Kidney glomerular epithelial cell (primary cell): ENCODE measurements at regions not wholly inside any gene's neighbourhood (a gene's known extent, or its start where the extent isn't known, plus 50 kb on each side); places are given as distances from the start of the nearest gene placed in this dataset.
A peak's percentile ranks its signal among the peaks of the same experiment; 100 is the strongest.

Source experiments
- DNase-seq: peaks from one replicate; lab custom pipeline; 2025; lab: John Stamatoyannopoulos, UW

DNA sequence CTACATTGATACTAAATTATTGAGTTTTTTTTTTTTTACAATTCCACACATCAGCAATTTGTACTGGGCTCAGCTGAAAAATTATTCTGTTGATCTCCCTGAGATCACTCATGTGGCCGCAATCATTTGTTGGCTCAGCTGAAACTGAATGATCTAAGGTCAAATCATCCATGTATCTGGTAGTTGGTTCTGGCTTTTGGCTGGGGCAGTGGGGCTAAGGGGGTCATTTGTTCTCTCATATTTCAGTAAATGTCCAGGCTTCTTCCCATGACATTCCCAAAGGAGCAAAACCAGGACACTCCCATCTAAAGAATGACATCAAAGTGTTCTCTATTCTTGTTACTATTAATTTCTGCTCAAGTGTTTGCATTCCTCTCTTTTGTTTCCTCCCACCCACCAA, 806.7 kb upstream of the ADGRL2 start:
- DNase-seq: no peak

DNA sequence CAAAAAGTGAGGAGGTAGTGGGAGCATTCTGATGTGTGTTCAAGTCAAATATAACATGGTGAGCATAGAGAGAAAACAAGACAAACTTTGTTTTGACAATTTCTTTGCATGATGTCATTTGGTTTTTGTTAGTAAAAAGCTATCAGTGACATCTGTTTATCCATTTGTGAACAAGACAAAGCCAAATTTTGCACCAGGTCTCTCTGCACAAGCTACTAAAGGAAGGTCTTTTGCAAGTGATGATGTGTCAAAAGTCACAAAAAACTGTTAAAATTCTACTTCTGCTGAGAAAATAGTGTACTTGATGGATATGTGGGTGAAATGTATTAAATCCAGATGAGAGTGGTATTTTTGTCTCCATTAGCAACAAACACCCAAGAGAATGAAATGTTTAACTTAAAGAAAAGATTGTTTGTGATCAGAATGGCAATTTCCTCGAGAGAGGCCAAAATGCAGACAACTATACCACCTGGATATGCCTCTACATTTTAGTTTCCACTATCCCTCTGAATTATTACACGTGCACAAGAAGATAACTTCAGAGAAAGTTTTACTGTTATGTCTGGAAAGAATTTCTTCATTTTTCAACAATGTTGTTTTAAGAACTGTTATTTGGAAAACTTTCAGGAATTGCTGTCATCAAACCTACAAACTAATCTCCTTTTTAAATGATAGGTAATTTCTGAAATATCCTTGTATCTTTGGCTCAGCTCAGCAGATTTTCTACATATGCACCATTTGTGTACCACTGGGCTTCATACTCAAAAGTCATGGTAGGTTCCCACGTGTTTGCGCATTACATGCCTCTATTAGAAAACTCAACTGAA, 807.4 kb upstream of the ADGRL2 start:
- DNase-seq: no peak

DNA sequence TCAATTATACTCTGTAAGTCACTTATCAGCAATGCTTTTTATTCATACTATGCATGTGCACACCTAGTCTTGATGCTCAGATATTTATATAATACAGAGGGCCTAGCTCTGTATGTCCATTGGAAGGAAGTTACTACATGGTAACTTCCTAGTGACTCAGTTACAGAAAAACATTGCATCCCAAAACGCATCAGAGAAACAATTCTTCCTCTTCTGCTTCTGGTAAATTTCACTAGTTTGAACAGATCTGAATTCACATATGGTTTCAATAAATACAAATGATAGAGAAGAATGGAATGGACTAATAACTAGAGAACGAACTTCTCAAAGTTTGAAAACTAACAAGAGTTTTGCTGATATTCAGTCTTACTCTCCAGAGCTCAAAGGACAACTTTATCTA, 811.3 kb upstream of the ADGRL2 start:
- DNase-seq: no peak

DNA sequence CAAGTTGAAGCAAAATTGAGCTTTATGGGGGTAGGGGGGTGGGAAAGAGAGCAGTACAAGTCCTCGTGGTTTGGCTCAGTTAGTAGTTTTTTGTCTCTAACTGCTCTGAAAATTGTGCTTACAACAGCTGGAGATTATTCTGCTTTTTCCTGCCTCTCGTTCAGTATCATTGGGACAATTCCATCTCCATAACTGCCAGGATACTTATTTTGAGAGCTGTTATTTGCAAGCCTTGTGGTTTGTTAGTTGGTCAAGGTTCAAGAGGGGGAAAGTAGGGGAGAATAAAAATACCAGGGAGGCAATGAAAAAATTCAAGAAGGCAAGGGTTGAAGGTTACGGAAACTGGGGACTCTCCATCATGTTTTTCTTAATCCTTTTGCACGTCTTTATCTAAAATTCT, 811.8 kb upstream of the ADGRL2 start:
- DNase-seq: no peak

DNA sequence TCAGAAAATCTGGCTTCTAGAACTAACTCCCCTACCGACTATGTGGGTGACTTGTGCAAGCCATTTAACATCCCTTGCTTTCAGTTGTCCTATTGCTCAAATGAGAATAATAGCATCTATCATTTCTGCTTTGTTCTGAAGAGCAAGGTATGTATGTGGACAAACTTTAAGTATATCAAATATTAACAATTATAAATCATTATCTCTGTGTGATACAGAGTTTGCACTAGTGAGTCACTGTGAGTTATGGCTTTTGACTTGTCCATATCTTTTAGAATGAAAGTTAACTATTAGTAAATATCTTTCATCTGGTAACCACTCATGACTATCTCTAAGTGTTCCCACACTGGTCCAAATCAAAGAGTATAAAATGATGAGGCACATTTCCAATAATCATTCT, 812.9 kb upstream of the ADGRL2 start:
- no peak for DNase-seq

DNA sequence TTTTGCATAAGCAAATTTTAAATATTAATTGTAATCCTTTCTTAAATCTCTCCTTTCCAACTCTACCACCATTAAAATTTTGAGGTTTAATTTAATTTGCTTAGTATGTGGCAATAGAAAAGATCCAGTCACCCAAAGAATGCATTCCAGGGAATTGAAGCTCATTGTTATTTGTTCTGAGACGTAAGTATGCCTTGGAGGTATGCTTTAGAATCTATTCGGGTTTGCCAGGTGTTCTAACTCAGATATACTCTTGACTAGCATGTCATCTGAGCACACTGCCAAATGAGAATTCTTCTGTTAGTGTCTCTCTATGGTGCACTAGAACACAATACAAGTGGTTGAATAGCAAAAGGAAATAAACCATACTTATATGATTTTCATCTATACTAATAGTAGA, 813.6 kb upstream of the ADGRL2 start:
- no peak for DNase-seq

DNA sequence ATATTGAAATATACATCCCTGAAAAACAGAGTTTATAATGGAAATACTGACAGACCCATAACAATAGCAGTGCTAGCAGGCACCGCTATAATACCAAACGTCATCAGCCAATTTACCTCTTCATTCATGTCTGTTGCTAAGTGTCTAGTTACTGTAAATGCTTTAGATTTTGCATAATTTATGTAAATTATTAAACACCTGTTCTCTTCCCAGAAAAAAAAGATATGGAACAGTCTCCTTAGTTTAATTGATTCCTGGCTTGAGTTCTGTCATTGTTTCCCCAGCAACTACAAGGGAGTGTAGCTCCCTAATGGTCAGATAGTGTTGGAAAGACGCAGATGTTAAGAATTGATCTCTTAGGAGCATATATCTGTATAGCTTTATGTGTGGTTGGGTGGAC, 817.9 kb upstream of the ADGRL2 start:
- DNase-seq: no peak

DNA sequence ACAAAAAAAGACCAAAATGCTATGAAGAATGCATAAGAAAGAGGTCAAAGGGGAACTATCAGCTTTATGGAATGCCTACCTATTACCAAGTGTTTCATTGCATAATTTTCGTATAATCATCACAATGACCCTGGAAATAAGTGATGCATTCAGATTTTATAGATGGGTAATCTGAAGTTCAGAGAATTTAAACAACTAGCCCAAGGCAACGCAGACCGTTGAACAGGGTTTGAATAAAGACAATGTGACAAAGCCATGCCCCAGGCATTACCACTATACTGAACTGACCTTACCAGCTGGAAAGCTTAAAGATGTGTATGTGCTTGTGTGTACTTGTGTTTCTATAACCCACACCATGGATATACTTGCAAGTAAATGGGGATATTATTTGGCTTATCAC, 827.6 kb upstream of the ADGRL2 start:
- DNase-seq: no peak

DNA sequence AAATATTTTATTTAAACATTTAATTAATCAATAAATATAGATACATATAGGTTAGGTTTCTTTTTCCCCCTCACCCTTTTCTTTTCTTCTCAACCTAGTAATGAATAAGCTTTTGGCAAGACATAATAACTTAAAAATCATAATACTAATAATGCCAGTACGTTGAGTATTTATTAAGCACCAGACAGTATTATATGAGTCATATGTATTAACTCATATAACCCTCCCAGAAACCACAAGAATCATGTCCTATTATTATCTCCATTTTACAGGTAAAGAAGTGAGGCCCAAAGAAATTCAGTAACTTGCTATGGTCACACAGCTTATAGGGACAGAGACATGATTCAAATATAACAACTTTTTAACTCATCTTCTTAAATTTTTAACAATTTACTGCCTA, 834.5 kb upstream of the ADGRL2 start:
- no peak for DNase-seq

DNA sequence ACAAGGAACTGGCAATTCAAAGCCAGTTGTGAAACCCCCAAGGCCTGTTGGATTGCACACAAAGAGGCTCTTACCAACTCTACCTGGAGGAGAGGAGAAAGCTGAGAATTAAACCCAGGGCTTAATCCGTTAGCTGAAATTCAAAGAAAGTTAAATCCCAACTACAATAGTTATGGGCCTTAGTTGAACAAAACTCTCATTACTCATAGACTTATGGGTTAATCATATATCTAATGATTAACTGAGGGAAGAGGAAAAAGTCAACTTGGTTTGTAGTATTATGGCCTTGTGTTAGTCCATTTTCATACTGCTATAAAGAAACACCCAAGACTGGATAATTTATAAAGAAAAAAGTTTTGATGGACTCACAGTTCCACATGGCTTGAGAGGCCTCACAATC, 838.2 kb upstream of the ADGRL2 start:
- peak; percentile 41 for DNase-seq

DNA sequence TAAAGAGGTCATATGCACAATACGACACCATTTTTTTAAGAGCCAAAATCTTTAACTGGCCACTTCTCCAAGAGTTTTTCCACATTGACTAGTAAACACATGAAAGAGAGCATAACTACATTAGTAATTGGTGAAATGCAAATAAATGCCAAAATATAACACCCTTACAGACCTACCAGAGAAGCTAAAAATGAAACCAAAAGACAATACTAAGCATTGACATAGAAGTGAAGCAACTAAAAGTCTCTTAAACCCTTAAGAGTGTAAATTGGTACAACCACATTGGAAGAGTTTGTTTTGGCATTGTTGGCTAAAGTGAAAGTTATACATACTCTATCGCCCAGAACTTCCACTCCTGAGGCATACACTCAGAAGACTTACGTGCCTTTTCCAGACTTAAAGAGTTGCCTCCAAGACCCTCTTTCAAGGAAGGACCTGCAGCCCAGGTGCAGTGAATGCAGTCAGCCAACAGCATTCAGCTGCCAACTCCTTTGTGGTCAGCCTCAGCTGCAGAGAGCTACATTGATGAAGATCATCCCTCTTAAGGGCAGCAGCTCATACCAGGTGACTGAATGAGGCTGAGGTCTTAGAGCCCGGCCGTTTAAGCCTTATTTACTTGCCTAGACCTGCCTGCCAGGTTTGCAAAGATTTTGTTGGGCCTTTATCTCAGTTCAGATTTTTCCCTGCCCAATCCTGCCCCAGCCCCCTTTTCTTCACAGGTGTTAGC, 839.1 kb upstream of the ADGRL2 start:
- DNase-seq: no peak

DNA sequence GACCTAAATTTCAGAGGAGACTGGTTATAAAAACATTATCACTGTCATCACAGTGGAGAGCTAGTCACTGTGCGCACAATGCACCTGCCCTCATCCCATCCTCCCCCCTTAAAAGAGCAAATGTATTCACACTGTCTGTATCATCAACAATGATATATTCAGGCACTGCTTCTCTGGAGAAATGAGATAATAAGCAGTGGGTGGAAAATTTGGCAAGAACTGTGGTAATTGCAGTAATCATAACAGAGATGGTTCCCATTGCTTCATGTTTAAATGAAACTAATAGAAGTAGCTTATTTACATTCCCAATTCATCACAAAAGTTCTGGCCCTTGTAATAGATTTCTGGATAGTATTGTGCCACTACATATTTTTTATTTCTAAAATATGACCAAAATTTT, 867.4 kb upstream of the ADGRL2 start:
- DNase-seq: no peak

DNA sequence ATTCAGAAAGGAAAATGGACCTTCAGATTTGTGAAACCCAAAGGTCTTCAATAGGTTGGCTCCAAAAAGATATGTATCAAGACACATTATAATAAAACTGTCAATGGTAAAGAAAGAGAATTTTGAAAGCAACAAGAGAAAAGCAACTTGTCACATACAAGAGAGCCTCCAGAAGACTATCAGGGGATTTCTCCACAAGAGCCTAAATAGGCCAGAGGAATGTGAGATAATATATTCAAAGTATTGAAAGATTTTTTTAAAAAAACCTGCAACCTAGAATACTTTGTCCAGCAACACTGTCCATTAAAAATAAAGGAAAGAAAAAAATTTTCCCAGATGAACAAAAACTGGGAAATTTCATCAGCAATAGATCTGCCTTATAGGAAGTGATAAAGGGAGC, 869.6 kb upstream of the ADGRL2 start:
- no peak for DNase-seq

DNA sequence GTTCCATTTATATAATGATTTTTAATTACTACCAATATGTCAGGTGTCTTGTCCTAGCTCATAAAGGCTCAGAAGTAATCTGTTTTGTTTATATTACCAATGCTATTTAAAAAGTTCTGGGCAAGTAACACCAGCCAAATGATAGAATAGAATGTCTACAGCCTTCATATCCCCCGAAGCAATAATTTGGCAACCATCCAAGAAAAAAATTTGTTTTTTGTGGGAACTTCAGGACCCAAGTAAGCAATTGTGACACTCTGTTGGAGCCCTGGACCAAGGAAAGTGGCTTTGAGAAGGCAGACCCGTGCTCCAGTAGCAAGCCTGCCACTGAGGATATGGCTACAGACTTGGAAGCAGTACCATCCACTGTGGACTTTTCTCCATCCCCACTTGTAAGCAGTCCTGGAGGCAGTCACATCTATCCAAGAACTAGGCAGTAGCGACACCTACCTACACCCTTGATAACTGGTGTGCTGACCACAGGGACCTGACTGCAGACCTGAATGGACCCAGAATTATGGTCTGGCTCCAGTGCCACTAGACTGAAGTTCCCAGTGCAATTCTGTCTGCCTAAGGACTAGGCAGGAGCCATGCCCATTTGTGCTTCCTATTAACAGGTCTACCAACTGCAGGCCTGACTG, 870.7 kb upstream of the ADGRL2 start:
- no peak for DNase-seq

DNA sequence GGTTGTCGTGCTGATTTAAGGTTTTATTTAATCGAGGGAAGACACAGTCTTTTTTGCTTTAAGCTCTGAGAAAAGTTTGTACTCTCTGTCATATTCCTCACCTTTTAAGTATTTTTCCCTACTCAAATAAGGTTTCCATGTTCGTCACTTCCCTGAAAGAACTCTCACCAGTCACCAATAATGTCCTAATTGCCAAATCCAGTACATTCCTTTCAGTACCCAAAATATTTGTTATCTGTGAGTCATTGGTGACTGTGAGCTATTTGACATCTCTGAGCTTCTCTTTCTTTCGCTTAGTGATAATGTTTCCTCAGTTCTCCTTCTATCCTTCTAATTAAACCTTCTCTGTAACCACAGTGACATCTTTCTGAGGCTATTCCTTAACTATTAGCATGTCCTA, 874.2 kb upstream of the ADGRL2 start:
- no peak for DNase-seq

DNA sequence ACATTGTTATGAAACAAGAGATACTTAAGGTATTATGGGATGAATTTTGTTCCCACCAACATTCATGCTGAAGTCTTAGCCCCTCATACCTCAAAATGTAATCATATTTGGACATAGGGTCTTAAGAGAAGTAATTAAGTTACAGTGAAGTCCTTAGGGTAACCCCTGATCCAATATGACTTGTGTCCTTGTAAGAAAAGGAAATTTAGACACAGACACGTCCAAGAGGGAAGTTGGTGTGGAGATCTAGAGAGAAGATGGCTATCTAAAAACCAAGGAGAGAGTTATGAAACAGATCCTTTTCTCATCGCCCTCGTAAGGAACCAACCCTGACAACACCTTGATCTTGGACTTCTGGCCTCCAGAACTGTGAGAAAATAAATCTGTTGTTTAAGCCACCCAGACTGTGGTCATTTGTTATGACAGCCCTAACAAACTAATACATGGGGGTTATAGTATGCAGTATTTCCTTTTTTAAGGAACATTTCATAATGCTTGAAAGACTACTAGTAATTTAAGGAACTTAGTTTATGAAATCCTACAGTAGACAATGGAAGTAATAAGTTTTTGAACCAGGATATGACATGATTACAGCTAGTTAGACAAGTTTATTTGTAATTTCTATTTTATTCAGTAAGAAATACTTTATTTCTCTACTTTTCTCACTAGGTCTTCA, 875.5 kb upstream of the ADGRL2 start:
- no peak for DNase-seq

DNA sequence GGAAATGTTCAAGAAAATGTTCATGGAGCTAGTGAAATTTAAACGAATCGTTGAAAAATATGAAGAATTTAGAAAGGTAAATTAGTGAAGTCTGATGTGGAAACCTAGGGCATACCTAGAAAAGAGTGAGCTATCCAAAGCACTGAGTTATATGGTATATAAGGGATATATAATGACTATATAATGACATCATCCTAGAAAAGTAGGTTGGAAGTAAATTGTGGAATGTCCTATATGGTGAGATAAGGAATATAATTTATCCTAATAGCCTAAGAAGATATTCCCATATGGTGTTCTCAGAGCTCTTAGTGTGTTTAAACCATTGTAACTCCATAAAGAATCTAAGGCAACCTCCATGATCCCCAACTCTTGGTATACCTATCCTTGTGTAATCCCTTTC, 876.4 kb upstream of the ADGRL2 start:
- DNase-seq: no peak

DNA sequence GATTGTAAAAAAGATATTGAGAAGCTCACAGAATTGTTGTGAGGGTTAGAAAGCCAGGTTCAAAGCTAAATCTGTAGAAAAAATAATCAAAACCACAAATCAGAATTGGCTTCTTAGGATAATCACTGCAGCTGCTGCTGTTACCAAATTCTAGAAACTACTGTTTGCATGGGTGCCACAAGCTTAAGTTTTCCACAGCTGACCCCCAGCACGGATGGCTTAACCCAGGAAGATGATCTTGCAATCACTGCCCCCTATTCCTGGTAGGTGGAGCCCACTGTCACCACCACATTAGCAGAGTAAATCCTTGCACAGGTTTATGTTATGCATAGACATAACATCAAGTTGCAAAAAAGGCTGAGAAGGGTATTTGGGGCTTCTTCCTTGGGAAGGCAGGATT, 877.8 kb upstream of the ADGRL2 start:
- DNase-seq: no peak

DNA sequence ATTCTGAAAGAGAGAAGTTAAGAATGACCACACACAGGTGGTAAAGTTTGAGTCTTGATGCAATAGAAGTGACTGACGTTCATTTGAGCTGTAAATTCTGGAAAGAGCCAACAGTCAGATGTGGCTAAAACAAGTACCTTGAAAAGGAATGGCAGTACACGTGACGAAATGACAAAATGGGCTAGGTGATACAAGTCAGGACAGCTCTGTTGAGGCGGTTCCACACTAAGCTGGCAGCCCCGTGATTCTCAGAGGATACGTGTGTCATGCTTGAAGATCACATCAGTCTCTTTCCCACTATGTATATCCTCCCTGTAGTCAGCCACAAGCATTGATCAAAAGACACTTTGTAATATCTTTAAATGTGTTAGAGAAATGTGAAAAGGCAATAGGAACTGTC, 881.3 kb upstream of the ADGRL2 start:
- DNase-seq: no peak

DNA sequence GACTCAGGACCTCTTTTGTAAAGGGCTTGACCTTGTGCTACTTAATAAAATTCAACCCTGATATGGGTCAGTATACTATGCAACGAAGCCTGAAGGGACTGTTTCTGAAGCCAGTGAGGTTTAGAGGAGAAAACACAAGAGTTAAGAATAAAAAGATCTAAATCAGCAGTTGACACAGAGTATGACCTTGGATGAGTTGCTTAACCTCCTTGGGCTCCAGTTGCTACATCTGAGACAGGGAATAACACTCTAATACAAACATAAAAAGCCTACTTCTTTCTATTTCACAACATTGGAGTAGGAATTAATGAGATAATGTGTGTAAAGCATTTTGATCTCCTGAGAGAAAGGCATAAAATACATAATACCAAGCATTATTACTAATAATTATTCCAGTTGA, 882.4 kb upstream of the ADGRL2 start:
- DNase-seq: no peak

DNA sequence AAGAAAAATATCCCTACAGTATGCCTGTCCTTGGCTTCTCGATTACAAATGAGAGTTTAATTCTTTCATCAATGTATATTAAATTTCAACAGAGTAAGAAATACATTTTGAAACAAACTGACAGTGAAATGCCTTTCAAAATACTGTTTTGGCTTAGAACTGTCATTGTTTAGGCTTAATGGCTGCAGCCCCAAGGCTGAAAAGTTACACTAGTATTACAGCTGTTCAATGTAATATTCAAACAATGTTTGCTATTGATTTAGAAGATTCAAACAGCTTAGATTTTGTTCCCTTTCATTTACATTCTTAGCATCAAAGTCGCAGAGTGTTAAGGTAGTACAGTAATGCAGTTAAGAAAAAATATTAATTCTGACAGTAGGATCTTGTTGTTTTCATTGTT, 882.9 kb upstream of the ADGRL2 start:
- no peak for DNase-seq

DNA sequence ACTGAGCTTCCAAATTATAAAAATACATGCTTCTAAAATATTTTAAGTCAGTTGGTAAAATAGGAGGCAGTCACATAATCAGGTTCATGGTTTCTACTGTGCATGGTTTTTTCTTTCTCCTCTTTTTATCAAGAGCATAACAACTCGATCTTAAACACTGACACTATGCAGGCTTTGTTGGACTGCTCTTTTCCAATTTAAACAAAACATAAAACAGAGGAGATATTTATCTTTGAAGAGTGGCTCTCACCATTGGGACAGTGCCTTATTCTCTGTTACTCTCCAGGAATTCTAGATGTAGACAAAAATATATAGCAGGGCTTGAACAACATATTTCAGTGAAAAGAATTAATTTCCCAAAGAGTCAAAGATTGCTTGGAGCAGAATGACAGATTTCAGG, 883.5 kb upstream of the ADGRL2 start:
- no peak for DNase-seq

DNA sequence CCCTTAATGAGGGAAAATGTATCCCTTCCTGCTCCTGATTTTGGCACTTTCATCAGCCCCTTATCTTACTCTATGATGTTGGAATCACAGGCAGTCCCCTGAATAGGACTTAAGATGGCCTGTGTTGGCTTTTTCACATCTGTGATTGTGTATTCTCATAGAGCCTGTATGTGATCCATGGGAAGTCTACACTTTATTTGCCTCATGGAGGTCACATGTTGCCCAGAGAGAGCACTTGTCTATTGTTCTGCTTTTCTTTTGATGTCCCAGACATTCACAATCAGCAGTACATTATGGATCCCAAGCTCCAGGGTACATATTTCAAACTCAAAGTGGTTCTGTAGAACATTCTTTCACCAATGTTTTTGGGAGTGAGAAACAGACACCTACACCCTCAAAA, 885.2 kb upstream of the ADGRL2 start:
- no peak for DNase-seq
